Jurkat, Clone E6-1 (cell line): ENCODE measurements at regions not wholly inside any gene's neighbourhood (a gene's known extent, or its start where the extent isn't known, plus 50 kb on each side); places are given as distances from the start of the nearest gene placed in this dataset.

Experiments used
- DNase-seq: peaks from one replicate; pipeline ENCODE4 v3.0.0-alpha.2; 2011; ENCODE audit warnings: low read depth, low spot score
- H3K4me3 ChIP-seq: 2 replicates; pipeline ENCODE4 v1.5.1; 2011; ENCODE audit warnings: mild to moderate bottlenecking, low read length, control low read depth, moderate library complexity

GRCh38 chr6:166743406-166744222, 116.6 kb upstream of the RPS6KA2 start:
- DNase-seq: no peak
- no peak overlapping the region for H3K4me3 ChIP-seq

DNA sequence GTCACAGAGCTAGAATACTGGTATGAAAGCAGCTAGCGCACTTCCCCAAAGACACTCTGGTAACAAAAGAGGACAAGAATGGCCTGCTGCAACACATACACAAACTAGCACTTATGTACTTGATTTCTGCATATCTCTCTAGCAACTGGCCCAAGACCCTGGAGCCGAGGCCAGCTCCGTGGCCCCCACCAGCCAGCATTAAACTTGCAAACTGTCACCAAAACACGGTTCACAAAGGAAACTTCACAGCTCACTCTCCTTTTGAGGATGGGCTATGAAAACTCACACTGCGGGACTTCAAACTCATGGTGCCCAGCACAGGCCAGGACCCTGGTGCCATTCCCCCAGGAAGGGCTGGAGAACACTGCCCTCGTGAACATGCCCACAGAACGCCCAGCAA, 115.9 kb upstream of the RPS6KA2 start:
- H3K4me3 ChIP-seq: no peak overlapping the region
- DNase-seq: no peak

- DNase-seq: no peak
- H3K4me3 ChIP-seq: no peak overlapping the region
Measured at GRCh38 chr6:166739976-166740318, 112.9 kb upstream of the RPS6KA2 start.

GRCh38 chr6:166739117-166739975, 112.3 kb upstream of the RPS6KA2 start:
- H3K4me3 ChIP-seq: no peak overlapping the region
- DNase-seq: no peak

DNA sequence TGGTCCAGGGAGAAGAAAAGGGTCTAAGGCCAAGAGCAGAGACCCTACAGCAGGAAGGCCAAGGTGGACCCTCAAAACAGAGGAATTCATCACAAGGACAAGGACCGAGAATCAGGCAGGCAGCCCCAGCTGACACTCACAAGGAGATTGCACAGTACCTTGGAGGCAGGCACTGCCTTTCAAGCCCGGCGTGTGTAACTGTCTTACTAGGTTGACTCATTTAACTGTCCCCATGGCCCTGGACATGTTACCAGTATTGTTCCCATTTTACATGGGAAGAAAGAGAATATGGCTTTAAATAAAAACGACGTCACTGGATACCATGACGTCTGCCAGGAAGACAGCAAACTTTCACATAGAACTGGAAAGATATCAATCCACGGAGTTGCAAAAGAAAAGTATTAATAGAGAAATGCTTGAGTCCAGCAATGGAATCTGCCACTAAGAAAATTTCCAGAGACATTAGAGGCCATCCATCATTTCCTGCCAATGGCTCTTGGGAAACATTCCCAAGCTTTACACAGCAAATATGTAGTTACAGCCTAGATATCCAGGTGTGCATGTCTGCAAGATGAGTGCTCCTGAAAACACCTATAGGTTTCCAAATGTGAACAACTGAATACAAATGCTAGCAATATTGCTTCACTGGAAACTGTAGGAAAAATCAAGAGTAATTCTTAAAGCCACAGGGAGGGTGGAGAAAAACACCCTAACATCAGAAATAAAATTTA, 111.5 kb upstream of the RPS6KA2 start:
- H3K4me3 ChIP-seq: no peak overlapping the region
- no peak for DNase-seq

DNA sequence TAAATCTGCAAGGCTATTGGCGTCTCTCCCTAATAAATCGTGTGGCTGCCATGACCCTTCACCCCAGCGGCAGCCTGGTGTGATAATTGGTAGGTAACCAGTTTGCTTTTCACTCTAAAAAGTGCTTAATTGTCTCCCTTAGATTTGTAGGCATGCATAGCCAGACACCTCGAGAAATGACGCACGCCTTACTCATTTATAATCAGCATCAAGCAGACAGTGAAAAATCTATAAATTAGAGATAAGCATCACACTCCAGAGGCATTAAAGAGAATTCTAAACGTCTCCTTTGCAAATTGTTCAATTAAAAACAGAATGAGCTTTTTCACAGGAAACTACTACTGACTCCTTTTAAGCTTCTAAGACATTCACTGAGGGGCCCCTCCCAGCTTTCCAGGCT, 110.2 kb upstream of the RPS6KA2 start:
- DNase-seq: no peak
- H3K4me3 ChIP-seq: no peak overlapping the region

GRCh38 chr6:166736634-166737033, 109.6 kb upstream of the RPS6KA2 start:
- H3K4me3 ChIP-seq: no peak overlapping the region
- no peak for DNase-seq

GRCh38 chr6:166733900-166734299, 106.8 kb upstream of the RPS6KA2 start:
- DNase-seq: no peak
- no peak overlapping the region for H3K4me3 ChIP-seq

DNA sequence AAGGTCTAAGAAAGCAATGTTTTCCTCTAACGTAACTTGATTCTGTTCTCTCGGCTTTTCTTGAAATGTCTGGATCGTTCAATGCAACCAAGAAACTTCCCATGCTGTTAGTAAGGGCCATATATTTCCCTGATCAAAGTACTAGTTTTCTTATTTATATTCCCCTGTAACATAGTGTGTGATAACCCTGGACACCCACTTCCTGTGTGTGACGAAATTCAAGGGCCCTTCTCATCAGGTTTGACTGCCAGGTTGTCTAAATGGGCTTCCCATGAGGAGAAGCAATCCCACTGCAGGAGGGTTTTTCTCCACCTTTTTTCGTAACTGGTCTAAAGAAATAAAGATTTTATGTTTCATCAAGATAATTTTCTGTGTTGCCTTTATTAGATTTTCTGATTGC, 102.6 kb upstream of the RPS6KA2 start:
- no peak overlapping the region for H3K4me3 ChIP-seq
- DNase-seq: peak; percentile 16

DNA sequence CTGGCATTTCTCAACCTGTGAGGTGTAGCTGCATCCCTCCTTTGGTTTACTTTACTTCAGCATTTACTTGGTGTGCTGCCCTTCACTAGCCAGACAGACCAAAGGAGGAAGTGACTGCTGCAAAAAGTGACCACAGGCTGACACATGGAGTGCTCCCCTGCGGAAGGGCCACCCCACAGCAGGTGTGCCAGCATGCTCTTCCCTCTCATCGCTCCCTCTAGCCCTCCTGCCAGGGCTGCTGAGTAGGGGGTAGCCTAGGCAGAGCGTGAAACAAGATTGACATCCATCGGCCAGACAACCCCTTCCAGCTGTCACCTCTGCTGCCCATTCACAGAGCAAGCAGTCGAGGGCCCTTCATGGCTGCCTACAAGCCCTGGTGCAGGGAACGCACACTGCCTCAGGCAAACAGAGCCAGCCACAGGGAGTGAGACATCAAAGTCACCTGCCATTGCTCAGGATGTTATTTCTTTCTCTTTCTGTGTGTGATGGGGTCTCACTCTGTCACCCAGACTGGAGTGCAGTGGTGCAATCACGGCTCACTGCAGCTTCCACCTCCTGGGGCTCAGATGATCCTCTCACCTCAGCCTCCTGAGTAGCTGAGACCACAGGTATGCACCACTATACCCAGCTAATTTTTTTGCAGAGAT, 102.0 kb upstream of the RPS6KA2 start:
- DNase-seq: peak; percentile 10
- H3K4me3 ChIP-seq: no peak overlapping the region

- no peak for DNase-seq
- no peak overlapping the region for H3K4me3 ChIP-seq
Measured at GRCh38 chr6:166726201-166726600, 99.2 kb upstream of the RPS6KA2 start.

DNA sequence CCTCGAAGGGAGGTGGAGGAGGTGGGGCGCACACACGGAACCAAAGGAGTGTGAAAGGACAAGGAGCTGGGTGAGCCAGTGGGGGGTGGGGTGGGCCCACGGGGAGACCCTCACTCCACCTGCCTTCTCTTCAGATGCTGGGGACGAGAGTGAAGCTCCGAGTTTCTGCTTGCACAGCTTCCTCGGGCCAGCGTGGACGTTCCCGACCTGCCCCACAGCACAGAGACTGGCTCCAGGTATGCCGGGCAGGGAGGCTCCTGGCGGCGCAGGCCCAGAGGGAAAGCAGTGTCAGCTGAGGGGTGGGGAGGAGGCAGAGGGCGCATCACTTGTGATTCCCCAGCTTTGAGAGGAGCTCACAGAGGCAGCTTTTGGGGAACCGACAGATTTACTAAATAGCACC, 98.5 kb upstream of the RPS6KA2 start:
- DNase-seq: no peak
- H3K4me3 ChIP-seq: no peak overlapping the region

DNA sequence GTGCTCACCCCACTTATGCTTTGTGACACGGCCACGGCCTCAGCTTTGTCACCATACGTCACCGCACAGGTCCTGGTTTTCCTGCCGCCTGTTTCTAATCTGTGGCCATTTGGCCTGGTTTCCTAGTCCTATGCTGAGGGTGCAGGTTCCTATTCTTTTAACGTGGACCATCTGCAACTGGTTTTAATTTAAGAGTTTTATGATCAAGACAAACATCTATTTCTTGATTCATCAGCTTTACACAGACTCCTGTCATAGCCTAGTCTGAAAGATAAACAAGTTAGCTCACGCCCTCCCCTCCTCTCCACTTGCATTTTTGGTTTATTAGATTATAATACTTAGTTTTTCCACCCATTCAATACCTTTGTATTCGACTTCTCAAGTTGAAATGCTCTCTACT, 97.5 kb upstream of the RPS6KA2 start:
- no peak for DNase-seq

DNA sequence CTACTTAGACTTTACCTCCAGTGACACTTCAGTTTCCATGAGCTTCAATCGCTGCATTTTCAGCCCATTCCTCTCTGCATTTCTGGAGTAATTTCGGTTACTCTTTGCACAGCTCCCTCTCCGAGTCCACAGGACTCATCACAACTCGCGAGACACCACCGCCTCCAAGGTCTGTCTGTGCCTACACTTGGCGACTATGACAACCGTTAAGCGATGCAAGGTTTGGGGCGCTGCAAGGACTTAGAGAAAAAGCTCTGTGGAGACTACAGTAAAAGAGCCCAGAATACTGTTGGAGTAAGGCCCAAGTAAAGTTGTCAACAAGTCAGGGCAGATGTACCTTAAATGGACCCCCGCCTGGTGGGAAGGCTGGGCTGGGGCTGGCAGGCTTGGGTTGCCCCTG, 95.7 kb upstream of the RPS6KA2 start:
- H3K4me3 ChIP-seq: no peak overlapping the region
- no peak for DNase-seq

More for the DNA sequence above, 97.5 kb upstream of the RPS6KA2 start:
- H3K4me3 ChIP-seq: no peak overlapping the region

GRCh38 chr6:166721576-166721975, 94.5 kb upstream of the RPS6KA2 start:
- DNase-seq: no peak

DNA sequence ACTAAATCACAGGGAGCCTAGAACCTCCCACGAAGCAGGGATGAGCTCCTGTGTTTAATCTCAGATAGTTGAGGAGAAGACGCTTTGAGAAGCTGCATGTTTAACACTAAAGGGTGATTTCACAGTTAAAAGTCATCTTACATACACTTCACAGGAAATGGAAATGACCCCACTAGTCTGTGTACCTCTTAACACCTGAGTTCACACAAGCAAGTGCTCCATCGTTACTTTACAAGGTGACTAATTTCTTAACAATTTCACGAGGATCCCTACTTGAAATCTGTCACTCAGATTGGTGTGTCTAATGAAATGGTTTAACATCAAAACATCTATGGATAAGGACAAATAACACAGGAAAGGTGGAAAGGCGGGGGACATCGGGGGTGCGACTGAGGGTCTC, 93.8 kb upstream of the RPS6KA2 start:
- DNase-seq: no peak
- H3K4me3 ChIP-seq: no peak overlapping the region

More at GRCh38 chr6:166721576-166721975, 94.5 kb upstream of the RPS6KA2 start:
- H3K4me3 ChIP-seq: no peak overlapping the region

DNA sequence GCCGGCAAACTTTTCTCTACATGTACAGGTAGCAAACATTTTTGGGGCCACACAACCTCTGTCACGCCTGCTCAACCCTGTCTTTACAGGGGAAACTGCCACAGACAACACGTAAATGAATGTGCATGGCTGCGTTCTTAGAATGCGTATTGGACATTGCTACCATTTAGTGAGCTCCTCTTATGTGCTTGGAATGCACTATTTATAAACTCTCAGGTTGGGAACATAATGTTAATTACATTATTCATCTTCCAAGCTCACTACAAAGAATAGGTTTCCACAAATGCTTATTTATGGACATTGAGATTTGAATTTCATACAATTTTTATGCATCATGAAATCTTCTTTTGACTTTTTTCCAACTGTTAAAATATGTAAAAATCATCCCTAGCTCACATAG, 92.0 kb upstream of the RPS6KA2 start:
- DNase-seq: no peak
- no peak overlapping the region for H3K4me3 ChIP-seq

DNA sequence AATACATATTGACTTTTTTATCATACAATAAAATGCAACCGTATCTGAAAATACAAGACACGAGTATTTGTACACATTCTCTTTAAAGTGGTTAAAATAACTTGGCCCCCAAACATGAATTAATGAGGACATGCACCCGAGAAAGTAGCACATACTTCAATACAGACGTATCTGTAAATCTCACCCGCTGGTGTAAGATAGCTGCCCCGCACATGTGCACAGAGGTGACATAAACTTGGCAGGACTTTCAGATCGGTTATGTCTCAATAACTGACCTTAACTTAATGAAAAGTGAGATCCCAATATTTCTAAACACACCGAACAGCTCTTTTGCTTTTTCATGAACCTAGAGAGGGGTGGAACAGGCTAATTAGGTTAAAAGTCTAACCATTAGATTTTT, 91.5 kb upstream of the RPS6KA2 start:
- no peak overlapping the region for H3K4me3 ChIP-seq
- DNase-seq: no peak

GRCh38 chr6:166716910-166717617, 90.0 kb upstream of the RPS6KA2 start:
- no peak overlapping the region for H3K4me3 ChIP-seq
- DNase-seq: no peak
